H9 (cell line): ENCODE measurements at regions not wholly inside any gene's neighbourhood (a gene's known extent, or its start where the extent isn't known, plus 50 kb on each side); places are given as distances from the start of the nearest gene placed in this dataset.

Experiments
- DNase-seq: peaks from one replicate; pipeline ENCODE4 v3.0.0-alpha.2; 2017
- H2AFZ ChIP-seq: one replicate; pipeline ENCODE4 v1.6.1; 2013; ENCODE audit warnings: mild to moderate bottlenecking, low read length, control low read depth, moderate library complexity
- H2AK5ac ChIP-seq: 2 replicates; pipeline ENCODE4 v1.6.1; 2013; ENCODE audit warnings: low read length, control low read depth, mixed read lengths; ENCODE audit not compliant: insufficient read length
- H2BK120ac ChIP-seq: one replicate; pipeline ENCODE4 v1.6.1; 2013; ENCODE audit warnings: low read depth, mild to moderate bottlenecking, low read length, control low read depth, inconsistent platforms; ENCODE audit not compliant: poor library complexity, severe bottlenecking
- H2BK12ac ChIP-seq: 2 replicates; pipeline ENCODE4 v1.6.1; 2013; ENCODE audit warnings: low read length, control low read depth, mixed read lengths, low read depth; ENCODE audit not compliant: insufficient read length
- H2BK15ac ChIP-seq: 2 replicates; pipeline ENCODE4 v1.6.1; 2013; ENCODE audit warnings: low read depth, low read length, control low read depth
- H2BK20ac ChIP-seq: one replicate; pipeline ENCODE4 v1.6.1; 2013; ENCODE audit warnings: low read depth, mild to moderate bottlenecking, low read length, control low read depth, inconsistent platforms; ENCODE audit not compliant: poor library complexity, severe bottlenecking
- H2BK5ac ChIP-seq: 2 replicates; pipeline ENCODE4 v1.6.1; 2013; ENCODE audit warnings: low read length, control low read depth, mixed read lengths; ENCODE audit not compliant: insufficient read length
- H3K14ac ChIP-seq: 2 replicates; pipeline ENCODE4 v1.6.1; 2013; ENCODE audit warnings: low read length, control low read depth; ENCODE audit not compliant: insufficient read depth
- H3K18ac ChIP-seq: 2 replicates; pipeline ENCODE4 v1.6.1; 2013; ENCODE audit warnings: low read depth, mild to moderate bottlenecking, mixed read lengths, low read length, control low read depth; ENCODE audit not compliant: insufficient read length
- H3K23ac ChIP-seq: 2 replicates; pipeline ENCODE4 v1.6.1; 2013; ENCODE audit warnings: low read length, control low read depth, mixed read lengths, low read depth; ENCODE audit not compliant: insufficient read length
- H3K23me2 ChIP-seq: 2 replicates; pipeline ENCODE4 v1.6.1; 2013; ENCODE audit warnings: low read depth, mild to moderate bottlenecking, mixed read lengths, low read length, control low read depth; ENCODE audit not compliant: insufficient read length, poor library complexity, severe bottlenecking
- H3K27ac ChIP-seq: 2 replicates; pipeline ENCODE4 v1.5.1; 2013; ENCODE audit warnings: low read length, control low read depth, mixed read lengths, low read depth; ENCODE audit not compliant: insufficient read length
- H3K27me3 ChIP-seq: 2 replicates; pipeline ENCODE4 v1.6.1; 2013; ENCODE audit warnings: low read length, control low read depth, inconsistent platforms; ENCODE audit not compliant: insufficient read depth
- H3K4ac ChIP-seq: 2 replicates; pipeline ENCODE4 v1.6.1; 2013; ENCODE audit warnings: low read depth, mild to moderate bottlenecking, control low read depth, inconsistent platforms, low read length, moderate library complexity
- H3K4me1 ChIP-seq: 2 replicates; pipeline ENCODE4 v1.6.1; 2013; ENCODE audit warnings: low read length, control low read depth, inconsistent platforms; ENCODE audit not compliant: insufficient read depth
- H3K4me2 ChIP-seq: 2 replicates; pipeline ENCODE4 v1.6.1; 2013; ENCODE audit warnings: low read length, control low read depth, mixed read lengths; ENCODE audit not compliant: insufficient read length, insufficient read depth
- H3K56ac ChIP-seq: 2 replicates; pipeline ENCODE4 v1.6.1; 2013; ENCODE audit warnings: low read depth, mild to moderate bottlenecking, mixed read lengths, low read length, control low read depth; ENCODE audit not compliant: insufficient read length
- H3K79me1 ChIP-seq: 2 replicates; pipeline ENCODE4 v1.6.1; 2013; ENCODE audit warnings: low read depth, mild to moderate bottlenecking, moderate library complexity, low read length, control low read depth, inconsistent platforms; ENCODE audit not compliant: insufficient read depth, poor library complexity, severe bottlenecking
- H3K79me2 ChIP-seq: 2 replicates; pipeline ENCODE4 v1.6.1; 2013; ENCODE audit warnings: low read length, control low read depth, inconsistent platforms; ENCODE audit not compliant: insufficient read depth
- H3K9ac ChIP-seq: 2 replicates; pipeline ENCODE4 v1.6.1; 2013; ENCODE audit warnings: low read length, control low read depth, mixed read lengths; ENCODE audit not compliant: insufficient read length; ENCODE audit errors: extremely low read depth
- H3K9me3 ChIP-seq: one replicate; pipeline ENCODE4 v1.6.1; 2013; ENCODE audit warnings: low read depth, low read length, inconsistent platforms; ENCODE audit not compliant: control insufficient read depth
- H3T11ph ChIP-seq: one replicate; pipeline ENCODE4 v1.6.1; 2013; ENCODE audit warnings: mild to moderate bottlenecking, low read length, control low read depth, inconsistent platforms
- H4K20me1 ChIP-seq: one replicate; pipeline ENCODE4 v1.6.1; 2013; ENCODE audit not compliant: control insufficient read depth, insufficient read length, insufficient read depth
- H4K5ac ChIP-seq: 2 replicates; pipeline ENCODE4 v1.6.1; 2013; ENCODE audit warnings: low read depth, mild to moderate bottlenecking, mixed read lengths, low read length, control low read depth; ENCODE audit not compliant: insufficient read length
- H4K8ac ChIP-seq: replicated peaks from 2 replicates; pipeline ENCODE4 v1.6.1; 2013; ENCODE audit warnings: low read length, control low read depth, mixed read lengths, low read depth; ENCODE audit not compliant: insufficient read length
- H4K91ac ChIP-seq: 2 replicates; pipeline ENCODE4 v1.6.1; 2013; ENCODE audit warnings: low read depth, mild to moderate bottlenecking, moderate library complexity, mixed read lengths, low read length, control low read depth; ENCODE audit not compliant: insufficient read length
- H3K27ac Mint-ChIP-seq, 3 experiments: 2 replicates in 2 of 3; 3 replicates in 1 of 3; pipeline ENCODE4 v1.8.0; 2020 to 2021; ENCODE audit warnings: mixed read lengths in 3 of 3, mild to moderate bottlenecking in 1 of 3, moderate library complexity in 1 of 3
- H3K27me3 Mint-ChIP-seq: 2 replicates; pipeline ENCODE4 v1.8.0; 2021; ENCODE audit warnings: low read depth, mild to moderate bottlenecking, moderate library complexity, mixed read lengths
- H3K36me3 Mint-ChIP-seq, 3 experiments: 2 replicates in 2 of 3; 3 replicates in 1 of 3; pipeline ENCODE4 v1.8.0; 2020 to 2021; ENCODE audit warnings: low read depth in 3 of 3, mixed read lengths in 3 of 3; ENCODE audit not compliant: insufficient read depth in 1 of 3
- H3K4me1 Mint-ChIP-seq, 2 experiments: 2 replicates each; pipeline ENCODE4 v1.8.0; 2020; ENCODE audit warnings: mixed read lengths in 2 of 2
- H3K4me3 Mint-ChIP-seq, 2 experiments: 2 replicates in 1 of 2; 3 replicates in 1 of 2; pipeline ENCODE4 v1.8.0; 2020 to 2021; ENCODE audit warnings: mild to moderate bottlenecking in 2 of 2, mixed read lengths in 2 of 2, moderate library complexity in 1 of 2
- H3K9me3 Mint-ChIP-seq, 2 experiments: 2 replicates in 1 of 2; 3 replicates in 1 of 2; pipeline ENCODE4 v1.8.0; 2020; ENCODE audit warnings: mild to moderate bottlenecking in 2 of 2, mixed read lengths in 2 of 2, moderate library complexity in 1 of 2
- WGBS: extraction: QIAGEN DNeasy Blood & Tissue Kit; methylation state at CpG from one replicate; pipeline ENCODE4 v1.1.7; 2013; ENCODE audit warnings: missing lambda C conversion rate, low lambda C conversion rate, mixed read lengths; ENCODE audit not compliant: insufficient read length; ENCODE audit errors: extremely low coverage; 5-methylcytosine and 5-hydroxymethylcytosine counted together
- TF ChIP-seq, protein P1 (sequence below): fragments of 200-600 bp; sonication (generic); conservative IDR thresholded peaks from 3 replicates; pipeline ENCODE4 v1.8.0; 2021; ENCODE audit warnings: antibody characterized with exemption, mild to moderate bottlenecking

GRCh38 chr7:70913924-70914323 lies 218.0 kb upstream of the GALNT17 start:
- Histone ChIP-seq H2BK20ac (no peak overlapping the region), H2BK15ac (no peak overlapping the region), H3K14ac (no peak overlapping the region), H2BK12ac (no peak overlapping the region), H4K5ac (no peak overlapping the region), H2BK120ac (no peak overlapping the region), H3K9ac (no peak overlapping the region), H3K79me2 (no peaks in the 10 kb centered on the region), H3K4me2 (no peak overlapping the region), H3K4me1 (no peaks in the 10 kb centered on the region), H3K27ac (no peak overlapping the region), H3K18ac (no peak overlapping the region), H4K8ac (no peak overlapping the region), H2AFZ (no peak overlapping the region), H3K9me3 (no peaks in the 10 kb centered on the region), H3T11ph (no peak overlapping the region), H3K79me1 (no peaks in the 10 kb centered on the region), H2AK5ac (no peak overlapping the region), H3K23ac (no peak overlapping the region), H3K56ac (no peak overlapping the region), H4K91ac (no peak overlapping the region), H3K4ac (no peak overlapping the region), H4K20me1 (no peaks in the 10 kb centered on the region), H2BK5ac (no peak overlapping the region), H3K27me3 (no peaks in the 10 kb centered on the region; the same call in 1 of the 2 replicates), H3K23me2 (no peaks in the 10 kb centered on the region)
- TF ChIP-seq, protein P1, sequence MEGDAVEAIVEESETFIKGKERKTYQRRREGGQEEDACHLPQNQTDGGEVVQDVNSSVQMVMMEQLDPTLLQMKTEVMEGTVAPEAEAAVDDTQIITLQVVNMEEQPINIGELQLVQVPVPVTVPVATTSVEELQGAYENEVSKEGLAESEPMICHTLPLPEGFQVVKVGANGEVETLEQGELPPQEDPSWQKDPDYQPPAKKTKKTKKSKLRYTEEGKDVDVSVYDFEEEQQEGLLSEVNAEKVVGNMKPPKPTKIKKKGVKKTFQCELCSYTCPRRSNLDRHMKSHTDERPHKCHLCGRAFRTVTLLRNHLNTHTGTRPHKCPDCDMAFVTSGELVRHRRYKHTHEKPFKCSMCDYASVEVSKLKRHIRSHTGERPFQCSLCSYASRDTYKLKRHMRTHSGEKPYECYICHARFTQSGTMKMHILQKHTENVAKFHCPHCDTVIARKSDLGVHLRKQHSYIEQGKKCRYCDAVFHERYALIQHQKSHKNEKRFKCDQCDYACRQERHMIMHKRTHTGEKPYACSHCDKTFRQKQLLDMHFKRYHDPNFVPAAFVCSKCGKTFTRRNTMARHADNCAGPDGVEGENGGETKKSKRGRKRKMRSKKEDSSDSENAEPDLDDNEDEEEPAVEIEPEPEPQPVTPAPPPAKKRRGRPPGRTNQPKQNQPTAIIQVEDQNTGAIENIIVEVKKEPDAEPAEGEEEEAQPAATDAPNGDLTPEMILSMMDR, result no peak
- Mint-ChIP-seq H3K4me3 (no peak overlapping the region), H3K27ac (no peak overlapping the region), H3K27me3 (no peaks in the 10 kb centered on the region), H3K4me1 (peaks cover 11 to 12% of the 10 kb centered on the region in 2 experiments), H3K9me3 (no peaks in the 10 kb centered on the region), H3K36me3 (peaks cover 0 to 2% (median 0%) of the 10 kb centered on the region in 3 experiments; a peak in 4 of 7 replicates)
- WGBS, result no CpG with 5 or more reads among the region's 4 CpGs
- DNase-seq, result no peak
